A673 (cell line): ENCODE measurements at regions not wholly inside any gene's neighbourhood (a gene's known extent, or its start where the extent isn't known, plus 50 kb on each side); places are given as distances from the start of the nearest gene placed in this dataset.

Experiments used
- EZH2 ChIP-seq: fragments of 200-600 bp; sonication (generic); IDR thresholded peaks from 2 replicates; pipeline ENCODE4 v1.6.1; 2017; ENCODE audit warnings: borderline replicate concordance, low read depth, mild to moderate bottlenecking, mixed read lengths, antibody characterized with exemption, low read length; ENCODE audit not compliant: poor library complexity, severe bottlenecking
- TF ChIP-seq, protein P1 (sequence below): fragments of 300-800, 200-600 bp; sonication (generic); conservative IDR thresholded peaks from 2 replicates; pipeline ENCODE4 v1.5.1; 2017; ENCODE audit warnings: low read depth, mild to moderate bottlenecking, antibody characterized with exemption, low read length, moderate library complexity, mixed read lengths

DNA sequence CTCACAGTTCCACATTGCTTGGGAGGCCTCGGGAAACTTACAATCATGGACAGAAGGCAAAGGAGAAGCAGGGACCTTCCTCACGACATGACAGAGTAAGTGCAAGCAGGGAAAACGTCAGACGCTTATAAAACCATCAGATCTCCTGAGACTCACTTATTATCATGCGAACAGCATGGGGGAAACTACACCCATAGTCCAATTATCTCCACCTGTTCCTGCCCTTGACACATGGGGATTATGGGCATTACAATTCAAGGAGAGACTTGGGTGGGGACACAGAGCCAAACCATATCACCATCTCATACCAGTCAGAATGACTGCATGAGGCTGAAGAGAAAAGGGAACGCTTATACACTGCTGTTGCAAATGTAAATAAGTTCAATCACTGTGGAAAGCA lies 1066.9 kb upstream of the PCDH7 start:
- TF ChIP-seq, protein P1, sequence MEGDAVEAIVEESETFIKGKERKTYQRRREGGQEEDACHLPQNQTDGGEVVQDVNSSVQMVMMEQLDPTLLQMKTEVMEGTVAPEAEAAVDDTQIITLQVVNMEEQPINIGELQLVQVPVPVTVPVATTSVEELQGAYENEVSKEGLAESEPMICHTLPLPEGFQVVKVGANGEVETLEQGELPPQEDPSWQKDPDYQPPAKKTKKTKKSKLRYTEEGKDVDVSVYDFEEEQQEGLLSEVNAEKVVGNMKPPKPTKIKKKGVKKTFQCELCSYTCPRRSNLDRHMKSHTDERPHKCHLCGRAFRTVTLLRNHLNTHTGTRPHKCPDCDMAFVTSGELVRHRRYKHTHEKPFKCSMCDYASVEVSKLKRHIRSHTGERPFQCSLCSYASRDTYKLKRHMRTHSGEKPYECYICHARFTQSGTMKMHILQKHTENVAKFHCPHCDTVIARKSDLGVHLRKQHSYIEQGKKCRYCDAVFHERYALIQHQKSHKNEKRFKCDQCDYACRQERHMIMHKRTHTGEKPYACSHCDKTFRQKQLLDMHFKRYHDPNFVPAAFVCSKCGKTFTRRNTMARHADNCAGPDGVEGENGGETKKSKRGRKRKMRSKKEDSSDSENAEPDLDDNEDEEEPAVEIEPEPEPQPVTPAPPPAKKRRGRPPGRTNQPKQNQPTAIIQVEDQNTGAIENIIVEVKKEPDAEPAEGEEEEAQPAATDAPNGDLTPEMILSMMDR = no peak
- no peak for TF ChIP-seq EZH2
